Neuronal stem cell (in vitro differentiated cells): ENCODE measurements at regions not wholly inside any gene's neighbourhood (a gene's known extent, or its start where the extent isn't known, plus 50 kb on each side); places are given as distances from the start of the nearest gene placed in this dataset.

ENCODE experiments used
- DNase-seq: peaks from one replicate; pipeline ENCODE4 v3.0.0-alpha.2; 2013; ENCODE audit warnings: low spot score
- H2AFZ ChIP-seq: one replicate; pipeline ENCODE4 v1.6.1; 2013; ENCODE audit warnings: mild to moderate bottlenecking, low read length, inconsistent platforms
- H2AK5ac ChIP-seq: 2 replicates; pipeline ENCODE4 v1.6.1; 2013; ENCODE audit warnings: low read depth, mild to moderate bottlenecking, inconsistent platforms, low read length, moderate library complexity, mixed read lengths
- H2BK120ac ChIP-seq: 2 replicates; pipeline ENCODE4 v1.6.1; 2013; ENCODE audit warnings: low read depth, mild to moderate bottlenecking, inconsistent platforms, low read length, moderate library complexity, mixed read lengths
- H2BK12ac ChIP-seq: one replicate; pipeline ENCODE4 v1.6.1; 2013; ENCODE audit warnings: low read length, inconsistent platforms
- H2BK15ac ChIP-seq: 2 replicates; pipeline ENCODE4 v1.6.1; 2013; ENCODE audit warnings: mild to moderate bottlenecking, low read length, inconsistent platforms, mixed read lengths
- H2BK5ac ChIP-seq: one replicate; pipeline ENCODE4 v1.6.1; 2013; ENCODE audit warnings: inconsistent platforms, mild to moderate bottlenecking, low read length, moderate library complexity
- H3K14ac ChIP-seq: one replicate; pipeline ENCODE4 v1.6.1; 2013; ENCODE audit warnings: low read length, inconsistent platforms
- H3K18ac ChIP-seq: 2 replicates; pipeline ENCODE4 v1.6.1; 2013; ENCODE audit warnings: low read length, inconsistent platforms
- H3K23ac ChIP-seq: 2 replicates; pipeline ENCODE4 v1.6.1; 2013; ENCODE audit warnings: low read depth, mild to moderate bottlenecking, mixed read lengths, low read length, inconsistent platforms; ENCODE audit not compliant: poor library complexity
- H3K27ac ChIP-seq: replicated peaks from 3 replicates; pipeline ENCODE4 v1.5.1; 2013; ENCODE audit warnings: low read length, inconsistent platforms
- H3K27me3 ChIP-seq, 3 experiments: 2 replicates each; pipeline ENCODE4 v1.6.1; 2013; ENCODE audit warnings: low read length in 3 of 3, mild to moderate bottlenecking in 2 of 3, inconsistent platforms in 1 of 3, low read depth in 1 of 3, mixed read lengths in 1 of 3, moderate library complexity in 1 of 3; ENCODE audit not compliant: control insufficient read depth in 3 of 3, insufficient read depth in 3 of 3
- H3K36me3 ChIP-seq, 2 donors: replicated peaks in 1 of 2; 2 replicates each; pipeline ENCODE4 v1.6.1; 2013; ENCODE audit warnings: low read length in 2 of 2; ENCODE audit not compliant: control insufficient read depth in 2 of 2, insufficient read depth in 2 of 2
- H3K4ac ChIP-seq: 2 replicates; pipeline ENCODE4 v1.6.1; 2013; ENCODE audit warnings: inconsistent platforms, mild to moderate bottlenecking, low read length, moderate library complexity
- H3K4me1 ChIP-seq, 2 donors: 1 replicate in 1 of 2; 2 replicates in 1 of 2; pipeline ENCODE4 v1.6.1; 2013; ENCODE audit warnings: low read length in 2 of 2, low read depth in 1 of 2; ENCODE audit not compliant: control insufficient read depth in 2 of 2, insufficient read depth in 1 of 2
- H3K4me2 ChIP-seq: one replicate; pipeline ENCODE4 v1.6.1; 2013; ENCODE audit warnings: mild to moderate bottlenecking, low read length, inconsistent platforms; ENCODE audit not compliant: insufficient read depth, poor library complexity, severe bottlenecking
- H3K4me3 ChIP-seq, 2 donors: 2 replicates each; pipeline ENCODE4 v1.5.1; 2013; ENCODE audit warnings: low read length in 2 of 2, mild to moderate bottlenecking in 2 of 2, inconsistent platforms in 1 of 2, moderate library complexity in 1 of 2
- H3K79me1 ChIP-seq: one replicate; pipeline ENCODE4 v1.6.1; 2013; ENCODE audit warnings: low read depth, mild to moderate bottlenecking, inconsistent platforms, low read length, moderate library complexity
- H3K9ac ChIP-seq: one replicate; pipeline ENCODE4 v1.6.1; 2013; ENCODE audit warnings: mild to moderate bottlenecking, low read depth, low read length, inconsistent platforms; ENCODE audit not compliant: poor library complexity
- H3K9me3 ChIP-seq, 2 donors: replicated peaks in 1 of 2; 2 replicates each; pipeline versions ENCODE3 to v1.6.1; 2013; ENCODE audit warnings: low read length in 2 of 2, mild to moderate bottlenecking in 2 of 2, inconsistent platforms in 1 of 2, low read depth in 1 of 2, mixed read lengths in 1 of 2, moderate library complexity in 1 of 2; ENCODE audit not compliant: control insufficient read depth in 2 of 2, insufficient read depth in 1 of 2
- H4K8ac ChIP-seq: one replicate; pipeline ENCODE4 v1.6.1; 2013; ENCODE audit warnings: low read depth, mild to moderate bottlenecking, inconsistent platforms, low read length, moderate library complexity
- H4K91ac ChIP-seq: one replicate; pipeline ENCODE4 v1.6.1; 2013; ENCODE audit warnings: low read length, low read depth, mild to moderate bottlenecking, inconsistent platforms; ENCODE audit not compliant: poor library complexity
- WGBS, 2 donors: extraction: QIAGEN DNeasy Blood & Tissue Kit; methylation state at CpG; one replicate each; pipeline ENCODE4 v1.1.7; 2013; ENCODE audit warnings: missing lambda C conversion rate in 2 of 2, mixed read lengths in 1 of 2; ENCODE audit not compliant: insufficient read length in 2 of 2, insufficient replicate concordance in 1 of 2; ENCODE audit errors: extremely low coverage in 2 of 2; 5-methylcytosine and 5-hydroxymethylcytosine counted together

- DNase-seq, result peak; percentile 20
These were observed 1307.8 kb upstream of the TMEFF2 start for GRCh38 chr2:193502363-193503035.

DNA sequence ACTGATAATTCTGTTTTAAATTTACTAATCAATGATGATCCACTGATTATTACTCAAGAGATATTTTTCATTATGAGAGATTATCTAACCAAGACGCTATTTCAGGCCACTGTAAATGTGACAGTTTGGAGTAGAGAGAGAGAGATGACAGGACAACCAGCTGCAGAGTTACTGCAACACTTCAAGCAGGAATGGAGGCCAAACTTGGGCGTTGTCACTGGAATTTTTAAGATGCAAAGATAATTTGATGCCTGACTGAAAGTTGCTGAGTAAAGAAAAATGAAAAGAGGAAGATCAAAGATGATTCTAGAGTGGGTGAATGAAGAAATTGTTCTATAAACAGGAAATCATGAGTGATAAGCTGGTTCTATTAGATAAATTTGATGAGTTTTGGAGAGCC, 1302.1 kb upstream of the TMEFF2 start:
- H2BK12ac ChIP-seq, result no peak overlapping the region
- H4K91ac ChIP-seq, result no peak overlapping the region

More at GRCh38 chr2:193502363-193503035, 1307.8 kb upstream of the TMEFF2 start:
- no peak overlapping the region for H3K27ac ChIP-seq
- H3K23ac ChIP-seq, result no peak overlapping the region
- H3K4me3 ChIP-seq, result peak overlapping the region; percentile 73 to 75
- H3K79me1 ChIP-seq, result no peaks in the 10 kb centered on the region
- no peak overlapping the region for H2BK12ac ChIP-seq
- peak overlapping the region; percentile 94 for H2AFZ ChIP-seq
- H2BK15ac ChIP-seq, result no peak overlapping the region
- H3K9me3 ChIP-seq, result no peaks in the 10 kb centered on the region
- H3K14ac ChIP-seq, result no peak overlapping the region
- H2BK120ac ChIP-seq, result no peak overlapping the region
- H3K27me3 ChIP-seq, result no peaks in the 10 kb centered on the region
- no peak overlapping the region for H3K4ac ChIP-seq
- H2BK5ac ChIP-seq, result no peak overlapping the region
- H4K91ac ChIP-seq, result no peak overlapping the region
- H4K8ac ChIP-seq, result no peak overlapping the region
- no peak overlapping the region for H3K18ac ChIP-seq
- peak overlapping the region; percentile 25 for H3K4me2 ChIP-seq
- H3K36me3 ChIP-seq, result peaks cover 0 to 2% of the 10 kb centered on the region in 2 donors
- H3K4me1 ChIP-seq, result peaks cover 0 to 3% of the 10 kb centered on the region in 2 donors
- peak overlapping the region; percentile 44 for H3K9ac ChIP-seq
- no peak overlapping the region for H2AK5ac ChIP-seq
- no CpG with 5 or more reads among the region's 42 CpGs for WGBS, 2 donors

GRCh38 chr2:193482557-193482956, 1287.8 kb upstream of the TMEFF2 start:
- Histone ChIP-seq H3K9ac (no peak overlapping the region), H3K4me2 (no peak overlapping the region), H3K23ac (no peak overlapping the region), H4K8ac (no peak overlapping the region), H3K79me1 (no peaks in the 10 kb centered on the region), H2BK120ac (no peak overlapping the region), H3K18ac (no peak overlapping the region), H4K91ac (no peak overlapping the region), H3K27ac (no peak overlapping the region), H3K4me3 (no peak overlapping the region), H2AFZ (no peak overlapping the region), H3K14ac (no peak overlapping the region), H2BK5ac (no peak overlapping the region), H3K4me1 (no peaks in the 10 kb centered on the region), H3K36me3 (no peaks in the 10 kb centered on the region), H2BK15ac (no peak overlapping the region), H3K27me3 (no peaks in the 10 kb centered on the region), H2BK12ac (no peak overlapping the region), H3K9me3 (no peaks in the 10 kb centered on the region), H2AK5ac (no peak overlapping the region), H3K4ac (no peak overlapping the region)
- WGBS, 2 donors, result no CpG with 5 or more reads among the region's 3 CpGs
- no peak for DNase-seq

More for the DNA sequence above, 1302.1 kb upstream of the TMEFF2 start:
- Histone ChIP-seq H3K9me3 (no peaks in the 10 kb centered on the region), H2BK120ac (no peak overlapping the region), H2AK5ac (no peak overlapping the region), H2BK5ac (no peak overlapping the region), H3K27ac (no peak overlapping the region), H3K4me3 (no peak overlapping the region), H3K14ac (no peak overlapping the region), H3K9ac (no peak overlapping the region), H3K79me1 (no peaks in the 10 kb centered on the region), H3K23ac (no peak overlapping the region), H3K4ac (no peak overlapping the region), H3K18ac (no peak overlapping the region), H2BK15ac (no peak overlapping the region), H2AFZ (no peak overlapping the region), H3K4me1 (no peaks in the 10 kb centered on the region), H4K8ac (no peak overlapping the region), H3K36me3 (no peaks in the 10 kb centered on the region), H3K4me2 (no peak overlapping the region), H3K27me3 (no peaks in the 10 kb centered on the region)
- no CpG with 5 or more reads among the region's 2 CpGs for WGBS, 2 donors
- DNase-seq, result no peak

DNA sequence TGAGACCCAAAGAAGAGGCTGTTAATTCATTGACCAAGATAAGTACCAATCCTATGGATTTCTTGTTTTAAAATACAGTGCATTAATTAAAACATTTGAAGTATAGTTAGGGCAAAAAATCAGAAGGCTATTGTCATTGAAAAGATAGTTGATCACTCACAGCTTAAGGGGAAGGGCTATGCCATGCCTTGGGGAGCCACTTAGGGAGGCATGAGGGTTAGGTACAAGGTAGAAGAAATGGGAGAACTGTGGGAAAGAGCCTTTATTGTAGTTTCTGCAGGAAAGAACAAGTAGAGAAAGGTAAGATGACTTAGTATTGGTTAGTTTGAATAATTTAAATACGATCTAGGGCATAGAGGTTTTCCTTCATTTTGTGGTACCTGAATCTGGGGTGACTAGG, 1285.5 kb upstream of the TMEFF2 start:
- Histone ChIP-seq H2BK120ac (no peak overlapping the region), H3K27me3 (no peaks in the 10 kb centered on the region), H3K9ac (no peak overlapping the region), H3K9me3 (no peaks in the 10 kb centered on the region), H2AFZ (no peak overlapping the region), H2BK5ac (no peak overlapping the region), H3K79me1 (no peaks in the 10 kb centered on the region), H3K4ac (no peak overlapping the region), H3K14ac (no peak overlapping the region), H3K36me3 (no peaks in the 10 kb centered on the region), H2BK15ac (no peak overlapping the region), H4K8ac (no peak overlapping the region), H3K4me3 (no peak overlapping the region), H3K4me1 (no peaks in the 10 kb centered on the region), H4K91ac (no peak overlapping the region), H3K4me2 (no peak overlapping the region), H2AK5ac (no peak overlapping the region), H2BK12ac (no peak overlapping the region), H3K18ac (no peak overlapping the region), H3K23ac (no peak overlapping the region), H3K27ac (no peak overlapping the region)
- DNase-seq, result no peak
- no CpG with 5 or more reads among the region's 1 CpG for WGBS, 2 donors
